H1 (cell line): ENCODE measurements at regions not wholly inside any gene's neighbourhood (a gene's known extent, or its start where the extent isn't known, plus 50 kb on each side); places are given as distances from the start of the nearest gene placed in this dataset.

Experiments used
- CHD2 ChIP-seq: IDR thresholded peaks from 2 replicates; pipeline ENCODE4 v1.6.1; 2012; ENCODE audit warnings: low read length, improper control_type of control experiment
- CTCF ChIP-seq, 3 experiments: IDR thresholded peaks; 1 replicate in 2 of 3; 2 replicates in 1 of 3; pipeline versions ENCODE4 v1.5.1 to v1.6.1; 2011; ENCODE audit warnings: low read length in 3 of 3, mild to moderate bottlenecking in 3 of 3, inconsistent platforms in 2 of 3, low read depth in 1 of 3, moderate library complexity in 1 of 3; ENCODE audit not compliant: insufficient read depth in 1 of 3; ENCODE audit errors: control extremely low read depth in 1 of 3
- EGR1 ChIP-seq: IDR thresholded peaks from 2 replicates; pipeline ENCODE4 v1.6.1; 2011; ENCODE audit warnings: low read depth, low read length, borderline replicate concordance
- EP300 ChIP-seq, 2 experiments: IDR thresholded peaks; 1 replicate in 1 of 2; 2 replicates in 1 of 2; pipeline ENCODE4 v1.6.1; 2011 to 2012; ENCODE audit warnings: low read depth in 2 of 2, low read length in 2 of 2, mild to moderate bottlenecking in 2 of 2, borderline replicate concordance in 1 of 2, inconsistent platforms in 1 of 2, moderate library complexity in 1 of 2
- EZH2 ChIP-seq: fragments of 200-600 bp; sonication (generic); IDR thresholded peaks from 2 replicates; pipeline ENCODE4 v1.7.1; 2012; ENCODE audit warnings: low read depth, mild to moderate bottlenecking, moderate library complexity, low read length, inconsistent platforms; ENCODE audit not compliant: severe bottlenecking
- JUN ChIP-seq: IDR thresholded peaks from 2 replicates; pipeline ENCODE4 v1.6.1; 2011; ENCODE audit warnings: low read depth, mild to moderate bottlenecking, improper control_type of control experiment, low read length
- KDM5A ChIP-seq: fragments of 200-600 bp; IDR thresholded peaks from 2 replicates; pipeline ENCODE4 v1.7.1; 2012; ENCODE audit warnings: mild to moderate bottlenecking, low read length, inconsistent platforms, mixed read lengths
- POLR2A ChIP-seq, 2 experiments: IDR thresholded peaks; 1 replicate in 1 of 2; 2 replicates in 1 of 2; pipeline ENCODE4 v1.6.1; 2011; ENCODE audit warnings: low read depth in 2 of 2, low read length in 2 of 2, mild to moderate bottlenecking in 2 of 2; ENCODE audit errors: control extremely low read depth in 1 of 2
- POLR2AphosphoS5 ChIP-seq: IDR thresholded peaks from 2 replicates; pipeline ENCODE4 v1.6.1; 2011; ENCODE audit warnings: low read depth, low read length
- RNF2 ChIP-seq: fragments of 200-900, 300-1000 bp; sonication (generic); IDR thresholded peaks from 2 replicates; pipeline ENCODE4 v1.7.1; 2016; ENCODE audit warnings: borderline replicate concordance, low read depth, mild to moderate bottlenecking, antibody characterized with exemption, low read length; ENCODE audit not compliant: poor library complexity, severe bottlenecking; ENCODE audit errors: missing control alignments
- SIN3A ChIP-seq, 2 experiments: IDR thresholded peaks in 1 of 2; conservative IDR thresholded peaks in 1 of 2; 2 replicates each; pipeline ENCODE4 v1.6.1; 2011 to 2012; ENCODE audit warnings: low read length in 2 of 2, improper control_type of control experiment in 1 of 2, low read depth in 1 of 2, mild to moderate bottlenecking in 1 of 2
- TEAD4 ChIP-seq: IDR thresholded peaks from 2 replicates; pipeline ENCODE4 v1.6.1; 2012; ENCODE audit warnings: low read depth, low read length, inconsistent platforms, mixed read lengths
- YY1 ChIP-seq: IDR thresholded peaks from 2 replicates; pipeline ENCODE4 v1.6.1; 2011; ENCODE audit warnings: low read depth, mild to moderate bottlenecking, low read length
- TF ChIP-seq, protein P1 (sequence below): IDR thresholded peaks from 2 replicates; pipeline ENCODE4 v1.6.1; 2012; ENCODE audit warnings: inconsistent platforms

DNA sequence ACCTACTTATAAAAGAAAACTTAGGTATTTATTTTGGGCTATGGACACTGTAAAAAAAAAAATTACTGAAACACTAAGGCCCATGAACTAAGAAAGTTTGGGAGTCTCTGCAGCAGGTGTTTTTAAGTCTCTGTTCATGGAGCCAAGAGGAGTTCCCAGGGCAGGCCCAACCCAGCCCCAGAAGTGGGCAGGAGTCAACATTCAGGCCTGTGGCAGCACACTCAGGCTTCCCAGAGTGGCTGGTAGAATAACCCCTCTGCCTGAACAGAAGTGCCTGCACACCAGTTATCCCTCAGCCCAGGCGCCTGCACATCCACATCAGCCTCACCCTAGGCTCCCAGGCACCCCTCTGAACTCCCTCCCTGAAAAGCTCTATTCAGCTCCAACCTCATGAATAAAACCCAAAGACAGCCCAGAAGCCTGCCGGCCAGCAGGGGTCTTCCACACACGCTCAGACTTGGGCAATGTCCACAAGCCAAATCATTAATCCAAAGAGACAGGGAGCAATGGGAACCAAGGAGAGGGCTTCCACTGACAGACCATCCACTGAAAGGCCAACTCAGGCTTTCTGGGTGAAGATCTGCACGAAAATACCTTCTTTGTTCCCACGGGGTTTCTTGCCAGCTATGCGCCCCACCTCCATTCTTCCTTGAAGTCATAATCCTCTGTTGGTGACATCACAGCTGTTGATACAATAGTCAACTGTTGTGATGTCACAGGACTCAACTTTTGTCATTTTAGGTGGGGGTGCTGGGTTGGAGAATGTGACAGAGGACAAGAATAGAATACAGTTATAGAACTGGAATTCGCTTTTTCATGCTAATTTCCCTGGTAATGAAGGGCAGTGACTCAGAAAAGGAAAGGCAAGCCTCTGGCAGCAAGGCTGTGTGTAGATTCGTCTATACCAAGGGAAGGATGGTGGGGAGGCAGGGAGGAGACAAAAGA lies 83.7 kb downstream of the RPL27A start:
- TF ChIP-seq CHD2, result no peak
- TF ChIP-seq CTCF (IDR thresholded peaks at IDR 0.05; ENCODE audit: control extremely low read depth in 1 of 3, insufficient read depth in 1 of 3, low read depth in 1 of 3, low read length in 3 of 3), result peak in 1 of 3 experiments; percentile 11; a peak in 2 of 4 replicates
- TF ChIP-seq JUN, result no peak
- no peak for TF ChIP-seq SIN3A (conservative IDR thresholded peaks at IDR 0.05 in 1 of 2, IDR thresholded peaks at IDR 0.05 in 1 of 2; ENCODE audit: low read depth in 1 of 2, low read length in 2 of 2)
- TF ChIP-seq POLR2A (IDR thresholded peaks at IDR 0.05; ENCODE audit: control extremely low read depth in 1 of 2, low read depth in 2 of 2, low read length in 2 of 2), result no peak
- no peak for TF ChIP-seq EP300 (IDR thresholded peaks at IDR 0.05; ENCODE audit: borderline replicate concordance in 1 of 2, low read depth in 2 of 2, low read length in 2 of 2)
- TF ChIP-seq, protein P1, sequence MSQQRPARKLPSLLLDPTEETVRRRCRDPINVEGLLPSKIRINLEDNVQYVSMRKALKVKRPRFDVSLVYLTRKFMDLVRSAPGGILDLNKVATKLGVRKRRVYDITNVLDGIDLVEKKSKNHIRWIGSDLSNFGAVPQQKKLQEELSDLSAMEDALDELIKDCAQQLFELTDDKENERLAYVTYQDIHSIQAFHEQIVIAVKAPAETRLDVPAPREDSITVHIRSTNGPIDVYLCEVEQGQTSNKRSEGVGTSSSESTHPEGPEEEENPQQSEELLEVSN, result no peak
- TF ChIP-seq POLR2AphosphoS5, result no peak
- TF ChIP-seq YY1, result no peak
- no peak for TF ChIP-seq EZH2
- TF ChIP-seq KDM5A, result no peak
- TF ChIP-seq EGR1, result no peak
- TF ChIP-seq TEAD4, result no peak
- TF ChIP-seq RNF2, result no peak
